Skeletal muscle tissue (tissue), 3 donors: ENCODE measurements at regions not wholly inside any gene's neighbourhood (a gene's known extent, or its start where the extent isn't known, plus 50 kb on each side); places are given as distances from the start of the nearest gene placed in this dataset.

ENCODE experiments used
- H3K27ac ChIP-seq: one replicate; pipeline ENCODE4 v1.7.0; 2013; ENCODE audit warnings: mild to moderate bottlenecking, low read depth, low read length, inconsistent platforms
- H3K27me3 ChIP-seq, 3 donors: one replicate each; pipeline ENCODE4 v1.7.0; 2013; ENCODE audit warnings: low read length in 3 of 3; ENCODE audit not compliant: control insufficient read depth in 3 of 3, insufficient read depth in 3 of 3
- H3K36me3 ChIP-seq, 3 donors: one replicate each; pipeline ENCODE4 v1.7.0; 2013; ENCODE audit warnings: low read length in 3 of 3; ENCODE audit not compliant: control insufficient read depth in 3 of 3, insufficient read depth in 3 of 3
- H3K4me1 ChIP-seq, 3 donors: one replicate each; pipeline ENCODE4 v1.7.0; 2013; ENCODE audit warnings: low read length in 3 of 3, mild to moderate bottlenecking in 3 of 3; ENCODE audit not compliant: control insufficient read depth in 3 of 3, insufficient read depth in 3 of 3
- H3K4me3 ChIP-seq, 3 donors: one replicate each; pipeline ENCODE4 v1.7.0; 2013; ENCODE audit warnings: low read length in 3 of 3
- H3K9ac ChIP-seq, 3 donors: one replicate each; pipeline ENCODE4 v1.7.0; 2013; ENCODE audit warnings: low read length in 3 of 3, mild to moderate bottlenecking in 3 of 3, moderate library complexity in 2 of 3, low read depth in 1 of 3
- H3K9me3 ChIP-seq, 3 donors: one replicate each; pipeline ENCODE4 v1.7.0; 2013; ENCODE audit warnings: low read length in 3 of 3; ENCODE audit not compliant: control insufficient read depth in 3 of 3
- donor health status: Osteomylitis.

DNA sequence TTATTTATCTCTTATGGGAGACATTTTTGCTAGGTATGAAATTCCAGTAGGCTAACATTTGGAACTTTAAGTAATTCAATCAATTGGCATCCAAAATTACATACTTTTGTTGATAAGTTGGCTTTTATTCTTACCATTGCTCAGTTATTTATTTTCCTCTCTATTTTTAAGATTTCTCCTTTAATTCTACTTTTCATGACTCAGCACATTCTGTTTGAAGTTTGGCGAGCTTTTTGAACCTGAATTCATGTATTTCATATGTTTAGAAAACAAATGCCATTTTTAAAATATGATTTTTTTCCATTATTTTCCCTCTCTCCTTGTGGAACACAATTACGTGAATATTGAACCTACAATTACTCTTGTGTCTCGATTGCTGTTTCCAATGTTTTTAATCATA is 2896.3 kb upstream of the PCDH20 start:
- H3K4me1 ChIP-seq = no peaks in the 10 kb centered on the region
- H3K9me3 ChIP-seq = no peaks in the 10 kb centered on the region
- no peaks in the 10 kb centered on the region for H3K27me3 ChIP-seq
- H3K9ac ChIP-seq = no peak overlapping the region
- H3K4me3 ChIP-seq = no peak overlapping the region
- H3K27ac ChIP-seq = no peak overlapping the region
- H3K36me3 ChIP-seq = no peaks in the 10 kb centered on the region

- Histone ChIP-seq H3K27ac (no peak overlapping the region), H3K4me3 (no peak overlapping the region), H3K36me3 (no peaks in the 10 kb centered on the region), H3K4me1 (no peaks in the 10 kb centered on the region), H3K9ac (no peak overlapping the region), H3K27me3 (no peaks in the 10 kb centered on the region), H3K9me3 (no peaks in the 10 kb centered on the region)
Measured at GRCh38 chr13:64311112-64311511, 2895.5 kb upstream of the PCDH20 start.

GRCh38 chr13:64305246-64305645 is 2889.6 kb upstream of the PCDH20 start:
- no peak overlapping the region for H3K9ac ChIP-seq
- no peaks in the 10 kb centered on the region for H3K9me3 ChIP-seq
- H3K27ac ChIP-seq = no peak overlapping the region

GRCh38 chr13:64300239-64300638 is 2884.6 kb upstream of the PCDH20 start:
- no peaks in the 10 kb centered on the region for H3K4me1 ChIP-seq
- no peak overlapping the region for H3K4me3 ChIP-seq
- no peak overlapping the region for H3K27ac ChIP-seq
- H3K36me3 ChIP-seq = no peaks in the 10 kb centered on the region
- no peaks in the 10 kb centered on the region for H3K9me3 ChIP-seq
- H3K9ac ChIP-seq = no peak overlapping the region
- H3K27me3 ChIP-seq = no peaks in the 10 kb centered on the region

More at GRCh38 chr13:64305246-64305645, 2889.6 kb upstream of the PCDH20 start:
- Histone ChIP-seq H3K4me1 (no peaks in the 10 kb centered on the region), H3K36me3 (no peaks in the 10 kb centered on the region), H3K27me3 (no peaks in the 10 kb centered on the region), H3K4me3 (no peak overlapping the region)

GRCh38 chr13:64293923-64294322 is 2878.3 kb upstream of the PCDH20 start:
- Histone ChIP-seq H3K9me3 (no peaks in the 10 kb centered on the region), H3K27me3 (no peaks in the 10 kb centered on the region), H3K36me3 (no peaks in the 10 kb centered on the region), H3K4me1 (no peaks in the 10 kb centered on the region), H3K27ac (no peak overlapping the region), H3K4me3 (no peak overlapping the region), H3K9ac (no peak overlapping the region)

GRCh38 chr13:64289702-64290101 is 2874.1 kb upstream of the PCDH20 start:
- Histone ChIP-seq H3K27me3 (no peaks in the 10 kb centered on the region), H3K4me3 (no peak overlapping the region), H3K36me3 (no peaks in the 10 kb centered on the region), H3K4me1 (no peaks in the 10 kb centered on the region), H3K9me3 (no peaks in the 10 kb centered on the region), H3K9ac (no peak overlapping the region), H3K27ac (no peak overlapping the region)

DNA sequence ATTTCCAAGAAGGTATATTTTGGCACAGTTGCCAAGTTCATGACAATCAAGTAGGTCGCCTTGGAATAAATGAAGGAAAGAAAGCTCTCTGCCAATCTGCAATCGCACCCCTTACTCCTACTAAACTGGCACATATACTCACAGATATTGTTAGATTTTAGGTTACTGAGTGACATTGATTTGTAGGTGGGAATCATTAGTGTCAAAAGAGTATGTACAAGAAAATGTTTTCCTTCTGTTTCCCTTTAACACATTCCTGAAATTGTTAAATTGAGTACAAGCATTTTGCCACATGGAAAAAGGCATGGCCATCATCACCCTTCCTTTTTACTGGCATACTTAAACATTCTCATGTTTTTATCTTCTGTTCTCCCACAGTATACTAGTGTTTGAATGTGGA is 2868.3 kb upstream of the PCDH20 start:
- no peak overlapping the region for H3K9ac ChIP-seq
- no peak overlapping the region for H3K4me3 ChIP-seq
- H3K9me3 ChIP-seq = no peaks in the 10 kb centered on the region
- H3K36me3 ChIP-seq = no peaks in the 10 kb centered on the region
- no peak overlapping the region for H3K27ac ChIP-seq
- no peaks in the 10 kb centered on the region for H3K4me1 ChIP-seq
- no peaks in the 10 kb centered on the region for H3K27me3 ChIP-seq

DNA sequence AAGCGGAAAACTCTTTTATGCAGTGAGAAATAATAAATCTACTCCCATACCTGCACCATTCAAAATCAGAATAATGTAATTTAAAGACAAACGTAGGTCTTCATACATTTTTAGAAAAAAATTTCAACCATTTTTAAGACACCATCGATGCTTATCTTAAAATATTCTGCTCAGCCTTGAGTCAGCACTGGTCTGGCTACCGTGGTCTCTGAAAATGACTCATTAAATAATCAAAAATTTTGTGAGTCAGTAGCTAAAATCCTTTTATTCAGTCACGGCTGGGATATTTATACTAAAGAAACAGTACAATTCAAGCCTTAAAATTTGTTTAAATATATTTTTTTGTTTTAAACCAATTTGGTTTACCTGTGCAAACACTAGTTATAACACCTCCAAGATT is 2862.8 kb upstream of the PCDH20 start:
- Histone ChIP-seq H3K27ac (no peak overlapping the region), H3K4me3 (no peak overlapping the region), H3K27me3 (no peaks in the 10 kb centered on the region), H3K9me3 (peaks cover 0 to 7% (median 0%) of the 10 kb centered on the region in 3 donors), H3K4me1 (no peaks in the 10 kb centered on the region), H3K9ac (no peak overlapping the region), H3K36me3 (no peaks in the 10 kb centered on the region)

GRCh38 chr13:64277097-64277496 is 2861.4 kb upstream of the PCDH20 start:
- H3K27ac ChIP-seq = no peak overlapping the region
- H3K4me3 ChIP-seq = no peak overlapping the region
- no peaks in the 10 kb centered on the region for H3K4me1 ChIP-seq
- no peaks in the 10 kb centered on the region for H3K36me3 ChIP-seq
- H3K9me3 ChIP-seq = peaks cover 0 to 7% (median 0%) of the 10 kb centered on the region in 3 donors
- H3K27me3 ChIP-seq = no peaks in the 10 kb centered on the region
- no peak overlapping the region for H3K9ac ChIP-seq

GRCh38 chr13:64276232-64276631 is 2860.6 kb upstream of the PCDH20 start:
- Histone ChIP-seq H3K27me3 (no peaks in the 10 kb centered on the region), H3K27ac (no peak overlapping the region), H3K36me3 (no peaks in the 10 kb centered on the region), H3K9me3 (peaks cover 0 to 7% (median 0%) of the 10 kb centered on the region in 3 donors), H3K9ac (no peak overlapping the region), H3K4me1 (no peaks in the 10 kb centered on the region), H3K4me3 (no peak overlapping the region)
